Panc1 (cell line): ENCODE measurements at regions not wholly inside any gene's neighbourhood (a gene's known extent, or its start where the extent isn't known, plus 50 kb on each side); places are given as distances from the start of the nearest gene placed in this dataset.

Source experiments
- ATAC-seq: fragments of 200-7000 bp; cut with Tn5 transposase; 2 replicates; pipeline ENCODE4 v1.9.1; 2020; ENCODE audit warnings: mild to moderate bottlenecking, moderate library complexity
- BruUV-seq: library from RNA; stranded (reverse); fragments of 400-500 nt; replicated peaks from 2 replicates; lab custom pipeline; 2021; lab: Mats Ljungman, UMichigan
- CTCF ChIA-PET: fragments of 300-600 bp; sonication (Branson Sonifier 250); formaldehyde crosslinking; loops from one replicate; lab custom pipeline; 2022; ENCODE audit warnings: antibody characterized with exemption; lab: Charles Lee
- POLR2A ChIA-PET: fragments of 300-600 bp; sonication (Branson Sonifier 250); formaldehyde crosslinking; loops from one replicate; lab custom pipeline; 2022; ENCODE audit warnings: antibody characterized with exemption; lab: Charles Lee
- DNase-seq: peaks from one replicate; pipeline ENCODE4 v3.0.0-alpha.2; 2010; ENCODE audit warnings: low read depth, low spot score
- H3K27ac ChIP-seq: 2 replicates; pipeline ENCODE4 v1.5.1; 2011; ENCODE audit warnings: mild to moderate bottlenecking, low read length, inconsistent platforms
- H3K27me3 ChIP-seq: fragments of 200-500 bp; sonication (Bioruptor generic); 2 replicates; pipeline ENCODE4 v1.6.0; 2014; ENCODE audit warnings: low read length, inconsistent platforms; ENCODE audit not compliant: control insufficient read depth, insufficient read depth
- H3K36me3 ChIP-seq: fragments of 200-500 bp; sonication (Bioruptor generic); 2 replicates; pipeline ENCODE4 v1.5.1; 2014; ENCODE audit warnings: inconsistent platforms, mild to moderate bottlenecking, low read length, moderate library complexity; ENCODE audit not compliant: control insufficient read depth, insufficient read depth
- H3K4me1 ChIP-seq: 2 replicates; pipeline ENCODE4 v1.5.1; 2011; ENCODE audit warnings: inconsistent platforms, mild to moderate bottlenecking, low read length, moderate library complexity; ENCODE audit not compliant: control insufficient read depth, insufficient read depth
- H3K4me3 ChIP-seq, 2 experiments: 2 replicates each; pipeline ENCODE4 v1.5.1; 2011 to 2012; ENCODE audit warnings: low read depth in 2 of 2, low read length in 2 of 2, mild to moderate bottlenecking in 2 of 2, inconsistent platforms in 1 of 2, moderate library complexity in 1 of 2
- H3K9me3 ChIP-seq: fragments of 200-500 bp; sonication (Bioruptor generic); 2 replicates; pipeline ENCODE4 v1.5.1; 2014; ENCODE audit warnings: low read depth, mild to moderate bottlenecking, inconsistent platforms, low read length, moderate library complexity; ENCODE audit not compliant: control insufficient read depth, insufficient read depth
- CTCF ChIP-seq: fragments of 450-650 bp; IDR thresholded peaks from 2 replicates; pipeline ENCODE4 v1.5.1; 2017; ENCODE audit warnings: mild to moderate bottlenecking
- POLR2AphosphoS5 ChIP-seq: IDR thresholded peaks from 2 replicates; pipeline ENCODE4 v1.6.1; 2012; ENCODE audit warnings: mild to moderate bottlenecking, low read depth, low read length, moderate library complexity
- SIN3A ChIP-seq: IDR thresholded peaks from 2 replicates; pipeline ENCODE4 v1.6.1; 2012; ENCODE audit warnings: low read depth, mild to moderate bottlenecking, low read length, moderate library complexity, borderline replicate concordance; ENCODE audit not compliant: insufficient read depth
- TCF7L2 ChIP-seq: IDR thresholded peaks from 2 replicates; pipeline ENCODE4 v1.6.1; 2011; ENCODE audit warnings: mild to moderate bottlenecking, low read depth, low read length, inconsistent platforms
- in situ Hi-C: cut with HindIII; loops from 2 replicates; pipeline ENCODE4 v1.10.0; 2016; ENCODE audit warnings: low sequenced_read_pairs, low pct_unique_long_range_greater_than_20kb
- intact Hi-C: fragments of 100-400 bp; cut with micrococcal nuclease; formaldehyde crosslinking; loops from one replicate; pipeline ENCODE4 v1.10.0; 2022; ENCODE audit not compliant: unreplicated experiment
- TF ChIP-seq, protein P1 (sequence below), 2 experiments: IDR thresholded peaks; 2 replicates each; pipeline ENCODE4 v1.6.1; 2011 to 2012; ENCODE audit warnings: low read depth in 2 of 2, control low read depth in 1 of 2, low read length in 1 of 2, mild to moderate bottlenecking in 1 of 2, moderate library complexity in 1 of 2; ENCODE audit not compliant: insufficient read depth in 1 of 2

- no peak for TF ChIP-seq TCF7L2
- no peak for TF ChIP-seq CTCF
- TF ChIP-seq, protein P1, sequence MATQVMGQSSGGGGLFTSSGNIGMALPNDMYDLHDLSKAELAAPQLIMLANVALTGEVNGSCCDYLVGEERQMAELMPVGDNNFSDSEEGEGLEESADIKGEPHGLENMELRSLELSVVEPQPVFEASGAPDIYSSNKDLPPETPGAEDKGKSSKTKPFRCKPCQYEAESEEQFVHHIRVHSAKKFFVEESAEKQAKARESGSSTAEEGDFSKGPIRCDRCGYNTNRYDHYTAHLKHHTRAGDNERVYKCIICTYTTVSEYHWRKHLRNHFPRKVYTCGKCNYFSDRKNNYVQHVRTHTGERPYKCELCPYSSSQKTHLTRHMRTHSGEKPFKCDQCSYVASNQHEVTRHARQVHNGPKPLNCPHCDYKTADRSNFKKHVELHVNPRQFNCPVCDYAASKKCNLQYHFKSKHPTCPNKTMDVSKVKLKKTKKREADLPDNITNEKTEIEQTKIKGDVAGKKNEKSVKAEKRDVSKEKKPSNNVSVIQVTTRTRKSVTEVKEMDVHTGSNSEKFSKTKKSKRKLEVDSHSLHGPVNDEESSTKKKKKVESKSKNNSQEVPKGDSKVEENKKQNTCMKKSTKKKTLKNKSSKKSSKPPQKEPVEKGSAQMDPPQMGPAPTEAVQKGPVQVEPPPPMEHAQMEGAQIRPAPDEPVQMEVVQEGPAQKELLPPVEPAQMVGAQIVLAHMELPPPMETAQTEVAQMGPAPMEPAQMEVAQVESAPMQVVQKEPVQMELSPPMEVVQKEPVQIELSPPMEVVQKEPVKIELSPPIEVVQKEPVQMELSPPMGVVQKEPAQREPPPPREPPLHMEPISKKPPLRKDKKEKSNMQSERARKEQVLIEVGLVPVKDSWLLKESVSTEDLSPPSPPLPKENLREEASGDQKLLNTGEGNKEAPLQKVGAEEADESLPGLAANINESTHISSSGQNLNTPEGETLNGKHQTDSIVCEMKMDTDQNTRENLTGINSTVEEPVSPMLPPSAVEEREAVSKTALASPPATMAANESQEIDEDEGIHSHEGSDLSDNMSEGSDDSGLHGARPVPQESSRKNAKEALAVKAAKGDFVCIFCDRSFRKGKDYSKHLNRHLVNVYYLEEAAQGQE (IDR thresholded peaks at IDR 0.05; ENCODE audit: insufficient read depth in 1 of 2, low read depth in 2 of 2, low read length in 1 of 2), result no peak
- TF ChIP-seq POLR2AphosphoS5, result no peak
- no peak for TF ChIP-seq SIN3A
- Histone ChIP-seq H3K9me3 (no peaks in the 10 kb centered on the region), H3K4me3 (no peak overlapping the region), H3K36me3 (no peaks in the 10 kb centered on the region), H3K4me1 (no peaks in the 10 kb centered on the region), H3K27me3 (no peaks in the 10 kb centered on the region), H3K27ac (no peak overlapping the region)
- BruUV-seq, result no TSS peak
- DNase-seq, result no peak
- ChIA-PET CTCF (no interaction called here), POLR2A (no interaction called here)
- in situ Hi-C loops (no loop called here), intact Hi-C loops (no loop called here)
- ATAC-seq, result no peak
Measured at GRCh38 chr3:55373423-55373822, 113.7 kb downstream of the WNT5A start.

DNA sequence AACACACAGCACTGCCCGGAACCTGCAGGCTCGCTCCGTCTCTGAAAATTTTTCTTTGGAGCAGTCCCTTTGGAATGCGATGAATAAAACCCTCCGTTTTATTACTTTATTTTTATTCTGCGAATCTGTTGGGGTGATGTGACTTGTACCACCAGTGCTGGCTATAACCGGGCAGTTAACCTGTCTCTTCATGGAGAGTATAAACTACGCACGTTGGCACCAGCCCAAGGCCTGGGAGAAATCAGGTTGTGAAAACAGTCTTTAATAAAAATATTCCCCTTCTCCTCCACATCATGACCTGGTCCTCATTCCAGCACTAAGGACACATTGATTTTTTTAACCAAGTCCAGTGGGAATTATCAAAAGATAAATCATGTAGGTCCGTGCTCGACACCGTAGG, 116.8 kb downstream of the WNT5A start:
- no peaks in the 10 kb centered on the region for H3K36me3 ChIP-seq
- H3K9me3 ChIP-seq, result no peaks in the 10 kb centered on the region
- POLR2A ChIA-PET, result no interaction called here
- CTCF ChIA-PET, result no interaction called here
- ATAC-seq (no peak), DNase-seq (no peak)
- H3K4me1 ChIP-seq, result no peaks in the 10 kb centered on the region
- H3K27ac ChIP-seq, result no peak overlapping the region
- no TSS peak for BruUV-seq
- no peak for TF ChIP-seq POLR2AphosphoS5
- no peak for TF ChIP-seq SIN3A
- no peak for TF ChIP-seq CTCF
- intact Hi-C loops (no loop called here), in situ Hi-C loops (no loop called here)
- H3K27me3 ChIP-seq, result no peaks in the 10 kb centered on the region
- no peak overlapping the region for H3K4me3 ChIP-seq
